H1 (cell line): ENCODE measurements at regions not wholly inside any gene's neighbourhood (a gene's known extent, or its start where the extent isn't known, plus 50 kb on each side); places are given as distances from the start of the nearest gene placed in this dataset.

Experiments used
- CHD7 ChIP-seq: fragments of 300-600 bp; sonication (generic); IDR thresholded peaks from 2 replicates; pipeline ENCODE4 v1.7.1; 2012; ENCODE audit warnings: low read length, moderate library complexity, mild to moderate bottlenecking, inconsistent platforms; ENCODE audit not compliant: insufficient replicate concordance
- KDM1A ChIP-seq: fragments of 200-600, 300-600 bp; sonication (generic); IDR thresholded peaks from 2 replicates; pipeline ENCODE4 v1.7.1; 2016; ENCODE audit warnings: mild to moderate bottlenecking, low read length, borderline replicate concordance
- POLR2A ChIP-seq, 2 experiments: IDR thresholded peaks; 1 replicate in 1 of 2; 2 replicates in 1 of 2; pipeline ENCODE4 v1.6.1; 2011; ENCODE audit warnings: low read depth in 2 of 2, low read length in 2 of 2, mild to moderate bottlenecking in 2 of 2; ENCODE audit errors: control extremely low read depth in 1 of 2
- POLR2AphosphoS5 ChIP-seq: IDR thresholded peaks from 2 replicates; pipeline ENCODE4 v1.6.1; 2011; ENCODE audit warnings: low read depth, low read length
- RNF2 ChIP-seq: fragments of 200-900, 300-1000 bp; sonication (generic); IDR thresholded peaks from 2 replicates; pipeline ENCODE4 v1.7.1; 2016; ENCODE audit warnings: borderline replicate concordance, low read depth, mild to moderate bottlenecking, antibody characterized with exemption, low read length; ENCODE audit not compliant: poor library complexity, severe bottlenecking; ENCODE audit errors: missing control alignments
- SP1 ChIP-seq: IDR thresholded peaks from 2 replicates; pipeline ENCODE4 v1.6.1; 2011; ENCODE audit warnings: low read depth, low read length
- YY1 ChIP-seq: IDR thresholded peaks from 2 replicates; pipeline ENCODE4 v1.6.1; 2011; ENCODE audit warnings: low read depth, mild to moderate bottlenecking, low read length

GRCh38 chr5:44085083-44085482 lies 304.1 kb downstream of the FGF10 start (continued):
- TF ChIP-seq CHD7: no peak
- no peak for TF ChIP-seq KDM1A
- no peak for TF ChIP-seq POLR2AphosphoS5
- no peak for TF ChIP-seq YY1
- no peak for TF ChIP-seq POLR2A (IDR thresholded peaks at IDR 0.05; ENCODE audit: control extremely low read depth in 1 of 2, low read depth in 2 of 2, low read length in 2 of 2)
- no peak for TF ChIP-seq RNF2
- TF ChIP-seq SP1: no peak
